HG02642 (cell line): ENCODE measurements at regions not wholly inside any gene's neighbourhood (a gene's known extent, or its start where the extent isn't known, plus 50 kb on each side); places are given as distances from the start of the nearest gene placed in this dataset.

Experiments
- ATAC-seq: cut with Tn5 transposase; IDR thresholded peaks from one replicate; pipeline ENCODE4 v1.9.1; 2021; ENCODE audit warnings: mild to moderate bottlenecking; ENCODE audit not compliant: unreplicated experiment, poor library complexity

DNA sequence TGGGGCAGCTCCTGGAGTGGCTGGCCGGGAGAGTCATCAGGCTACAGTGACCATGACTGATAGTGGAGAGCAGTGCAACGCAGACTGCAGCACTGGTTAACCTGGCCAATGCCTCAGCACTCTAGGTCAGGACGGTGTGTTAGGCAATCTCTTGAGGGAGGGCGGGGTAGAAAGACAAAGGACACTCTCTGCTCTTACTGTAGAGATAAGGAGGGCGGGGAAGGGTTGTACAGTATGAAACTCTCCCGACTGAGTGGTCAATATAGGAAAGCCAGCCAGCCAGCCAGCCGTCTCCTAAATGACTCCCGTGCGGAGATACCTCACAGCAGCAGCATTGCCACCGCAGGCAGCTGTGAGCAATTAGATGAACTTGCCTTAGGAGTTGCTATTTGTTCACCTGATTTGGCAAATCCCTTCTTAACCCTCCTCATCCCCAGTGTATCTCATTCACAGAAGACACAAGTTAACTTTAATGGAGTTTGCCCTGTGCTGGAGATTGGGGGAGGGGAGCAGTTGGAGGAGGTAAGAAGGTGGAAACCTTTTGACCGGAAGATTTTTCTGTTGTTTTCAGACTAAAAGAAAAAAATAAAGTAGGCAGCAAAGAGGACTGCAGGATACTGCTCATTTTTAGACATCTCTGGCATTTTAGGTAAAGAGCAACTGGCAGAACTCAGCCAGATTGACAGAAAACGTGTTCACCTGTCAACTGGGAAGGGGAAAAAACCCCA, 330.5 kb downstream of the HNRNPD start:
- no peak for ATAC-seq

- ATAC-seq, result no peak
These were observed 331.7 kb downstream of the HNRNPD start for GRCh38 chr4:82042042-82042441.

GRCh38 chr4:82038936-82039335, 334.9 kb downstream of the HNRNPD start:
- ATAC-seq, result no peak

DNA sequence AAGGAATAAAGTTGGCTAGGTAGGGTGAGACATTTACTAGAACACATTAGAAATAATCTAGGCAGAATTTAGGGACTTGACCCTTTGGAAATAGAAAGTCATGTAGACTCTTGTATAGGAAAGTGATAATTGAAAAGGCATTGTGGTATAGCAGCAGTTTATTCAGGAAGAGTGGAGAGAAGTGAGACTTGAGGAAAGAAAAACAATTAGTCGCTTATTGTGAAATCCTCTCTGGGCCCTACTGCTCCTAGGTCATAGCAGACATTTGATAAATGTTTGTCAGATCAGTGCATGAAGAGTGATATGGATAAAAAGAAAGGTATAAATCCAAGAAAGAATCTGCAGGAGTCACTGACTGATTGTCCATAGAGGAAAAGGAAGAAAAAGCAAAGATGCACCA, 337.6 kb downstream of the HNRNPD start:
- no peak for ATAC-seq

- no peak for ATAC-seq
These were observed 338.9 kb downstream of the HNRNPD start for GRCh38 chr4:82034878-82035277.

DNA sequence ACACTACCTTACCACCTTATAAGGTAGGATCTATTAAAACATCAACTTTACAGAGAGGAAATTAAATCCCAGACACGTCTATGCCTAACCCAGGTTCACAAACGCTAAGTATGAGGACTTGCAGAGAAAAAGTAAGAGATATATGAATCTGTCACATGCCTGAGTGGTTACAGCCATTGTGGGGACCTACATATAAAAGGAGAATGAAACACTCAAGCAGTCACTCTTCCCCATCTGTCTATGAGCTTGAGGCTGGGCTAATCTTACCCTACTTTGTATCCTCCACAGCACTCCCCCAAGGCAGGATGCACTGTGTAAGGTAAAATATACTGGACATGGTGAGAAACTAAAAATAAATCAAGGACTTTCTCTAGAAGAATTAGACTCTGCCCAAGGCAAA, 339.9 kb downstream of the HNRNPD start:
- no peak for ATAC-seq

GRCh38 chr4:82031376-82031927, 342.3 kb downstream of the HNRNPD start:
- ATAC-seq, result no peak

DNA sequence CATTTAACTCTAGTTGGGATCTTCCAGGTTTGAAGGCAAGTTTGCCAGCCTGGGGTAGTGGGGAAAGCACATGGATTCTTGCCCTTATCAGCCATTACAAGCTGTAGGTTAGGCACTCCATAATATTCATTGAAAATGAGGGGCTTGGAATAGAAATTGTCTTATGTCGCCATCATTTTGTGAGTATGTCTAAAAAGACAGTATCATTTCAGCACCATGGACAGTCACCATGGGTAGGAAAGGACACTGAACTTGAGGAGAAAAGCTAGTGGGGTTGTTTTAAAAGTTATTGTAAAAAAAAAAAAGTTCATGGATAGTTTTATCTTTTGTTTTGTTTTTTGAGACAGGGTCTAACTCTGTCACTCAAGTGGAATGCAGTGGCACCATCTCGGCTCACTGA, 356.1 kb downstream of the HNRNPD start:
- ATAC-seq, result no peak

DNA sequence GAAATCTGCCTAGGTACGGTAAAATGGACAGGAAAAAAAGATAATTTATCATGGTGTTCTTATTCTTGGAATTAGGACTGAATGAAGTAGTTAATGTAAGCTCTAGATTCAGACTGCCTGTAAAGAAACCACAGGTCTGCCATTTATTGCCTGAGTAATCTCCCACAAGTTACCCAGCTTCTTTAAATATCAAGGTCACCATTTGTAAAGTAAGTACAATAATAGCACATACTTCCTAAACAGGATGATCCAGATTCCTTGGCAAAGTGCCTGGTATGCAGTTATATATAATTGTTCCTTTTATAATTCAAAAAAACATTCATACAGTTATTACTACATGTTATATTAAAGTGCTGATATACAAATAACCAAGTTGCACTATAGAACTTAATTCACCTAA, 368.6 kb downstream of the HNRNPD start:
- no peak for ATAC-seq

DNA sequence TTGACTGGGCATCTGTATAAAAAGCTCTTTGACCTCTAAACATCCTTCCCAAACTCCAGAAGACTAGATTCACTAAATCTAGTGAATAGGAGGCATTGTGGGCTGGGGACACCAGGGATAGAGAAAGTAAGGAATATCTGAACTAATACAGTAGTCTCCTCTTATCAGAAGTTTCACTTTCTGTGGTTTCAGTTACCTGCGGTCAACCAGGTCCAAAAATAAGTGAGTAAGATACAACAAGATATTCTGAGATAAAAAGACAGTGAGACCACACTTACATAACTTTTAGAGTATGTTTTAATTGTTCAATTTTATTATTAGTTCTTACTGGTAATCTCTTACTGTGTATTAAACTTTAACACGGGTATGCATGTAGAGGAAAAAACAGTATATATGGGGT, 376.5 kb downstream of the HNRNPD start:
- no peak for ATAC-seq

DNA sequence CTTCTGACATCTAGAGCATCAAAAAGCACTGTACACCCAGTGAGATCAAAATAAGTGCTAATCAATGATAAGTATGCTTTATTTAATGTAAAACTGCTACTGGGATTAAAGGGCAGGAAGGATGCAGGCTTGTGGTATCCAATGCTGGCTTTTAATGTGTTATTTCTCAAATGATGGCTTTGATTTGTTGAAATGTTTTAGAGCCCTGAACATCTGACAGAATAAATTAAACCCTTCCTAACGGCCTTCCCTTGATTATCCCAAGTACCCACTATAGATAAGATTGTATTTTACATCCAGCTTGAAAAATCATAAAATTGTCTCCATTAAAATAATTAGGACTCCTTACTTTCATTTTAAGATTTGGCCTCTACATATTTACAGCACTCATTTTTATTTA, 382.9 kb downstream of the HNRNPD start:
- ATAC-seq, result no peak

- ATAC-seq, result no peak
These were observed 383.6 kb downstream of the HNRNPD start for GRCh38 chr4:81990211-81990610.

DNA sequence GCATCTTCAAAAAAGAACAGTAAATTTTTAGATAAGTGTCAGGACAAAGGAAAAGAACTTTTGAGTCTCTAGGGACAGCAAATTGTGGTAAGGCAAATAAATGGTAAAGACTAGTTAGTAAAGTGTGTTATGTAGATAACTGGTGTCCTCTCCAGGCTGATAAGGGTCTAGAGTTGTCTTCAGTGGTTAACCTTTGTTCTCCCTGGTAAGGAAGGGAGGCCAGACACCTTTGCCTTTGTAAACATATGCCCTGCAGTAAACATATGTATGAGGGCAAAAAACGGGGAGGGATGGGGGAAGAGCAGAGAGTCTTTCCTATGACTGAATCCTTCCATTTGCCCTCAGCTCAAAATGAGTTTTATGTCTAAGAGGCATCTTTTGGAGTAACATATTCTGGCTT, 384.6 kb downstream of the HNRNPD start:
- ATAC-seq, result no peak

DNA sequence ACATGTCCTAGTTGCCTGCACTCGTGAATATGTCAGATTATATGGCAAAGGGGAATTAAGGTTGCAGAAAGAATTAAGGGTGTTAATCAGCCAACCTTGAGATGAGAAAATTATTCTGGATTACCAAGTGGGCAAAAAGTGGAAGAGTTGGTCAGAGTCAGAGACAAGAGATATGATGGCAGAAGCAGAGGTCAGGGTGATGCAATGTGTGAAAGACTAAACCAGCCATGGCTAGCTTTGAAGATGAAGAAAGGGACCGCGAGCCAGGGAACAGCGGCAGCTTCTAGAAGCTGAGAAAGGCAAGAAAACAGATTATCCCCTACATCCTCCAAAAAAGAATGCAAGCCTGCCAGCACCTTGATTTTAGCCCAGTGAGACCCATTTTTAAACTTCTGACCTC, 385.6 kb downstream of the HNRNPD start:
- ATAC-seq, result no peak

DNA sequence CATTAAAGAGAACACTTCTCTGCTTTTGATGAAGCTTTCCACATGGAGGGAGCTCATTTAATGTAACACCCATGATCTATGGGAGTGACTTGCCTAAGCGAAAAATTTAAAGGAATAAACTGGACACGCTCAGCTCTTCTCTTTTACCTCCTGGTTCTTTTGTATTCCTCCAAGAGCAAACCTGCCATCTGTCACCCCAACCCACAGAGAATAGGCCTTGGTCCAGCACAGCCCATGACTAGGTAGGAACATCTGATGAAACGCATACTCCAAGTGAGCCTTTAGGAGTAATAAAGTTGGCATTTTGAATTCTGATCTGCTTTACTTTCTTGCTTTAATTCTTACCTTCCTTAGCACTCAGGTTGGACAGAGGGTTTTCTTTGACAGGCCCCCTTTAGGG, 389.0 kb downstream of the HNRNPD start:
- ATAC-seq, result no peak

DNA sequence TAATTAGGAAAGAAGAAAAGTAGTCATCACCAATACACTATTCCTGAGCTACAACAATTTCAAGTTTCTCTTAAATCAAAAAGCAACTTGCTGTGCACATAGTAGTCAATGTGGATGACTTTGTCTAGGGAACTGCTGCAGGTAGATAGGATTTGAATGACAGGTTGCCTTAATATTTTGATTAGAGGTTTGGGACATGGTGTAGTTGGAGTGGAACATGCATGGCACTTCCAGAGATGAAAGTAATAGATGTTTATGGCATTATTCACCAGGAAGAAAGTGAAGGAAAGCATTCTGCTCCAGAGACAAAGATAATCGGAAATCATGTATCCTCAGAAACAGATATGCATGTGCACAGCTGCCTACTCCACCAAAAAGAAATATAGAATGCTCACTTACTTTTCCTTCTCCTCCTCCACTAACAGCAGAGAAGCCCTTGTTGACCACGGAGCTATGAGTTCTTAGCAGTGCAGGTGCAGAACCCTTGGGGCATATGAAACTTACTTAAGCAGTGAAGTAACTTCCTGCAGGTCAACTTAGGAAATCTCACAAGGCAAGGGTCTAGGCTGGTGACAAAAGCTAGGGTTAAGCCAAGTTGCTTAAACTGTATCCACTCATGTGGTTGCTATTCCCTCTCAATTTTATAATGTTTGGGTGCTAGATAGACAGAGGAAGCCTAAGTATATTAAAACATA, 390.8 kb downstream of the HNRNPD start:
- no peak for ATAC-seq

DNA sequence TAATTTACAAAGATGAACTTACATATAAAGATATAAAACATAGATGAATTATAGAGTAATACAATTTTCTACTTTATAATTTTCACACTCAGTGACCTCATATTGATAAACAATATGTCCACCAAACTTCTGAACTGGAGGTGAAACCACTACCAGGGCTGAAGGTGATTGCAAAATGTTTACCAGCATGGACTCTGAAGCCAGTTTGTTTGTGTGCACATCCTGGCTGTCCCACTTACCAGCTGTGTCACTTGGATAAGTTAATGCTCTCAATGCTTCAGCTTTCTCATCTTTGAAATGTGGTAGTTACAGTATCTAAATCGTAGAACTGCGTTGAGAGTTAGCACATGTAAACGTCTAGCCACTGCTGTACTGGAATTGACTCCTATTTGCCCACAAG, 392.6 kb downstream of the HNRNPD start:
- no peak for ATAC-seq

DNA sequence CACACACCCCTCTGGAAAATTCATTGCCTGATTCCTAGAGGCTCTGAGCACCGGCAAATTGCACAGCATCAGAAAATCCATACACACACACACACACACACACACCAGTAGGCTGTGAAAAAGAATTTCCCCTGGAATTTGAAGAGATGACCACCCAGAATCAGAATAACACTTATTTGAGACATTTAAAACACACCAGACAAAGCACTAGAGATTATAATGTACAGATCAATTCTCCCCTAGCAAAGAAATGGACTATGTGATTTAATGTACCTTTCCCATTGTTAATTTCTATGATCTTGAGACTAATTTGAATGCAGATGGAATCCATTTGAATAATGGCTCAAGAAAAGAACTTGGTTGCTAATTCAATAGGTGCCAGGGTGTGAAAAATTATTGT, 399.3 kb downstream of the HNRNPD start:
- no peak for ATAC-seq

DNA sequence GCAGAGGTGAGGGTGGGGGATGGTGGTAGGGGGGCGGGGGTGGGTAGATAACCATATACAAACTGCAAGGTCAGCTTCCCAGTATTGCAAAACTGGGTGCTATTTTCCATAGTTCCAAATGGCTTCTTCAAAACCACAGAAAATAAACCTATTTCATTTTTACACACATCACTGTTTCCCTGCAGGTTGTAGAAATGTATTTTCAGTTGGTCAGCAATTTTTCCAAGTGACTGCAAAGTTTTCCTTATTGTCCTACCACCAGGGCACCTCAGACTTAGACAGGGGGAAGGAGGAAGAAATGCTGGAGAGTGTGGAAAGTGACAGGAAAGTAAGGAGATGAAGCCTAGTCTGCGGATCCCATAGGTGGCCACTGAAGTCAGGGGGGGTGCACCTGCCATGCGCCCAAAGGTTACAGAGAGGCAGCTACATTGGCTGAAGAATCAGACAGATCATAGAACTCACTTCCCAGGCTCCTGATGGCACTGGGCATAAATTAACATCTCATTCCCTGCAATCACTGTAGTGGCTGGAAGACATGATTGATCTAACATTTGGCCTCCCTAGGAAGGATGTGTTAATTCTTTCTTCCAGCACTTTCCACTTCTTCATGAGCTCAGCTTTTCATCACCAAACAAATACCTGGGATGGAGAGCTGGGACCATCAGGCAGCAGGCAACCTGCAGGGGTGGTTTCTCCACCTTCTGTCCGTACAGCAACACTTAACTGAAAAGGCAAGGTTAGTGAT, 402.0 kb downstream of the HNRNPD start:
- no peak for ATAC-seq

DNA sequence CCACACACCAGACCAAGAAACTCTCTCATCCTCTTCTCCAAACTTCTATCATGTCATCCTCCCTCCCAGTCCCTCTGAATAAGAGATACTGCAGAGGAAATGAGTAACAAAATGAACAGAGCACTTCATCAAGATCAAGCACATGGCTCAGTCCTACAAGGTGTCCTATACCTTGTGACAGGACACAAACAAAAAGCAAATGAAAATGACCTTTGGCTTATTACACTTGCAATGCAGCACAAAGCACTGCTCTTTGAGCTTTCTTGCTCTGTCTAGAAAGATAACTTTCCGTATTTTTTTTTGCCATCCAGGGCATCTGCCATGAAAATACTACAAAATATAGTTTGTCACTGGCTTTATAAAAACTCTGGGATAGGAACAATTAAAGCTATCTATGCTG, 402.7 kb downstream of the HNRNPD start:
- no peak for ATAC-seq

- no peak for ATAC-seq
These were observed 403.3 kb downstream of the HNRNPD start for GRCh38 chr4:81970454-81970853.
